HG03108 (cell line): ENCODE measurements at regions not wholly inside any gene's neighbourhood (a gene's known extent, or its start where the extent isn't known, plus 50 kb on each side); places are given as distances from the start of the nearest gene placed in this dataset.

Source experiments
- ATAC-seq: cut with Tn5 transposase; IDR thresholded peaks from one replicate; pipeline ENCODE4 v1.9.1; 2021; ENCODE audit warnings: moderate library complexity; ENCODE audit not compliant: unreplicated experiment

- no peak for ATAC-seq
These were observed 278.2 kb downstream of the IKZF2 start for GRCh38 chr2:212873256-212873655.

GRCh38 chr2:212871597-212871996 lies 279.8 kb downstream of the IKZF2 start:
- no peak for ATAC-seq

- no peak for ATAC-seq
These were observed 287.2 kb downstream of the IKZF2 start for GRCh38 chr2:212864186-212864585.

DNA sequence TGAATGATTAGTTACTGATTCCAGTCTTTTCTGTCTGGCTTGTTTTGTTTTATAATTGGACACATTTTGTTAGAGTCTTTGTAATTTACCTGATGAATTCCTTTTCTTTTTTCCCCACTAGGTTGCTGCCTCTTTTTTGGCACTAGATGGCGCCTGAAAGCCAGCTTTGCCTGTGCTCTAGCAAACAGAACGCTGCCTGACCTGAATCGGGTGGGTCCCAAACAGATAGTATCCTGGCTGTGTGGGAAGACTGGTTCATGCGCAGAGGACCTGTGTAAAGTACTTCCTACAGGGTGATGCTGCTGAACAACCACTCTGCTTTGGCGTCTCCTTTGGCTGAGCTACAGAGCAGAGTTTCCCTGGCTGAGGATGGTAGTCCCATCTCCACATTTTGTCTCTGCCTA lies 288.2 kb downstream of the IKZF2 start:
- ATAC-seq, result no peak

DNA sequence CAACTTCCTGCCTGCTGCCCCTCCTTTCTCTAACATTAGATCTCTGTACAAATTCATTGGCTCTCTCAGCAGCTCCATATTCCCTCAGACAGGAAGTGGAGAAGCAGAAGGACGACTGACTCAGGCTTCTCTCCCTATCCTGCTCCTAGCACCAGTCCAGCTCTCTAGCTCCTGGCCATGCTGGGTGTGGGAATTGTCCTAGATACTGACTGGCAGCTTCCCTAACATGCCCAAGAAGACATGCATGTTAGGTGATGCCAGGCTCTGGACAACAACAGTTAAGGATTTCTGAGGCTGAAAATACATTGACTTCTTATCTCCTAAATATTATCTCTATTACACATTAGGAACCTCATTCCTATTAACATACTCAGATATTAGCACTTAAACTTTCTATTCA lies 292.9 kb downstream of the IKZF2 start:
- no peak for ATAC-seq

DNA sequence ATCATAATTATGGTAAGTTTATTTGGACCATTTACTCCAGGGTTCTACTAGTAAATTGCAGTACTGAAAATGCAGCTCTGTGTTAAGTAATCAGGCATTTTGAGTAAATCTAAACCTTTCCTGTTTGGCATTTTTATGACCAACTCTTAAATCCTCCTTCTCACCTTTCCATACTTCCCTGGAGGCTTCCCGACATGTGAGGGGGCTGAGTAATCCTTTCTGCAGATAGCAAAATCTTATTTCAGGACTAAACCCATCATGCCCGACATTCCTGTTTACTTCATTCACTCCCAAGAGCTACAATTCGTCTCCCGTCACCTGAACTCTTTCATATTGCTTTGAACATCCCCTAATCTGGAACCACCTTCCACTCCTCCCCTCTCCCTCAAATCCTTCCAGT lies 296.6 kb downstream of the IKZF2 start:
- ATAC-seq, result no peak

- ATAC-seq, result no peak
These were observed 297.3 kb downstream of the IKZF2 start for GRCh38 chr2:212854116-212854515.

DNA sequence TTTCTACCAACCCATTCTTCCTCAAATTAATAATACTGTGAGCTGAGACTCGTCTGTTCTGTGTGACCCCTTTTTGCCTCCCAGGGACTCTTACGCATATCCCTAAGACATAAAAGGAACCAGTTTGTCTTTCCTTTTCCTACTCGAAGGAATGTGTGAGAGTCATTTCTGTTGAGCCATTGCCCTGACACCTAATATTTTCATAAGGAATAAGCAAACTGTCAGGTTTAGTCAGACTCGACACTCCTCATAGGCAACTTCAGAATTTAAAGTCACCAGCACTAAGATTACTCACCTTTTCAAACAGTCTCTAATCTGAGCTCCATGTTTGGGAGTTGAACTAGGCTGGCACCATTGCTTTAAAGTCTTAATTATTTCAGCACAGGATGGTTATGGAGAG lies 305.5 kb downstream of the IKZF2 start:
- ATAC-seq, result no peak

DNA sequence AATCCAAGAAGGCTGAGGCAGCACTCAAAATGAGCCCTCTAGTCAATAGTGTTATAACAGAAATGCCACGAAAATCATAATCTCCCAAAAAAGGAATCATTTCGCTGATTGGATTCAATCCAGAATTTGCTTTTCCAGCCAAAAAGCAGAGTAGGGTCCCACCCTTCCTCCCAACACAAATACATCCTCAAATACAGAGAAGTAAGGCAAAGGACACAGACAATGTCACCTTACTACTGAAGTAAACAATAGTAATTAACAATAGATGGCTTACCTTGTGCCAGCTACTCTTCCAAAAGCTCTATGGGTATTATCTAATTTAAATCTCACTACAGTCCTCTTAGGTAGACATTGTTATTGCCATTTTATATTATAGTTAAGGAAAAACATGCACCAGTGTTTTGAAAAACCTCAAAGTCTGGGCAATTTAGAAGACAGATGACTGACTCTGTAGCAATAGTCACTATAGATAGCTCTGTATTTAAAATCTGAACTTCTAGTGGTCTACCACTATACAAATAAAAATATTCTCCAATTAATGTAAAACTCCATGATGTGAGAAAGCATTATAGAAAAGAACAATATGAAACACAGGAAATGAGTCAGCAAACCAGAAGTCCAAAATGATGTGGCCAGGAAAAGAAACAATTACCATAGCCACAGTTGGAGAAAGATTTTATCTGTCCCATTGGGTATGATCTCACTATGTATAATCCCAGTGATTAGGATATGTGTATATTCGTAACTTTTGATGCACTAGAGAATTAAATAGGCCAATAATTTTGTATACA lies 305.0 kb upstream of the ERBB4 start:
- ATAC-seq, result no peak

GRCh38 chr2:212842544-212843185 lies 304.1 kb upstream of the ERBB4 start:
- ATAC-seq, result no peak

DNA sequence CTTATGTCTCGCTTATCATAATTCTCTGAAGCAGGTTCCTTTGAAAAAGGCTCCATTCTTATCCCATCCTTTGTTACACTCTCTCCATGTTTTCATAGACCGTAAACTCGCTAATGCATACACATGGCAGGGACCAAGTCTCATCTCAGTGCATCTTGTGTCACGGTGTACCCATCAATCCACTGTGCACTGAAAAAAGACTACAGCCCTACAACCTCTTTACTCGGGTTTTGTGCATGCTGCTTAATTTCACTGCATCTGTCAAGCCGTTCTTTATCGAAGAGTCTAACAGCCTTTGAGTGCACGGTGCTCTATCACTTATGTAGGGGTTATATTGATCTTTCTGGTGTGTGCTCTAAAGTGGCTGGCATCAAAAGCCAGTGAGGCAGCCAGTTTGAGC lies 302.9 kb upstream of the ERBB4 start:
- no peak for ATAC-seq

- no peak for ATAC-seq
These were observed 293.9 kb upstream of the ERBB4 start for GRCh38 chr2:212832211-212833195.

DNA sequence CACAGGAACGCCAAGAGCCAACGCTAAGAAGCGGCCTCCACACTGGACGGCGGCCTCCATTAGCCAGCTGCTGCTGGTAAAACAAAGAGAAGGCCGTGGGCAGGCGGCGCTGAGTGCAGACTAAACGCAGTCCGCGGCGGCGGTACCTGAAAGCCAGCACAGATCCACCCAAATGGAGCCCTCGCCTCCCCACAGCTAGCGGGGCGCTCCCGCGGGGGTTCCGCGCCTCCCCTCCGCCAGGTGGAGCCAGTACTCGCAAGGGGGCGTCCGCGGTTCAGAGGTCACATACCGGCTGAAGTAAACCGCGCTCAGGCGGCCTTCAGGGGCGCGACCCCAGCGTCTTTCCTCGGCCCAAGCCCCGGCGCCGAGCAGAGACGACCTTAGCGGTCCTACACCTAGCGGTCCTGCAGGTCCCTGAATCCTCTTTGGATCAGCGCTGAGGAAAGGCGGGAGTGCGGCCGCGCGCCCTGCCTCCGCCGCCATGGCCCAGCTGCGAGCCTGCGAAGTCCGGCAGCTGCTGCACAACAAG lies 293.1 kb upstream of the ERBB4 start:
- ATAC-seq, result no peak

DNA sequence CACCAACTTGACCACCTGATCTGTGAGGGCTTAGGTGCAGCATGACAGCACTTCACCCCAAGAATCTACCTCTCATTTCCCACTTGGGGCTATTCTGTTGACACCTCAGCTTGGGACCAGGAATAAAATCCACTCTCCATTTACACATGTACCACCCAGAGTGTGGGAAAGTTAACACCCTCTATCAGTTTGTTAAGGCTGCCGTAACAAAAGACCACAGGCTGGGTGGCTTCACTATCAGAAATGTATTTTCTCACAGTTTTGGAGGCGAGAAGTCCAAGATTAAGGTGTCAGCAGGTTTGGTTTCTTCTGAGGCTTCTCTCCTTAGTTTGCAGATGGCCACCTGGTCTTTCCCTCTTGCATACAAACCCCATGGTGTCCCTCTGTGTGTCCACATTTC lies 277.7 kb upstream of the ERBB4 start:
- no peak for ATAC-seq

DNA sequence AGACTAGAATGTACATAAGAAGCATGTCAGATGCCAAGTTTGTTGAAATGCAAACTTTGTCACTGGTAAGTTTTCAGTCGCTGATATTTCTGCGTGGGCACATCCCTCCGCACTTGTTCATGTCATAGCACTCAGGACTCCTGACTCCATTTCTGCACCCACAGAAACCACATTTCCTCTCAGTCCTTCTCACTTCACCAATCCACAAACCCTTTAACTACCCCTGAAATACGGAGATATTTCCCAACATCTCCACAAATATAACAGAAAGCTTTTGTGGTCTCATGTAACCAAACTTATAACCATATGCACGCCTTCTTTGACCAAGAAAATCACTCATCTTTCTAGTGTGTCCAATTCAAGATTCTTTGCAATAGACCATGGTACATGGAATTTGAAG lies 276.9 kb upstream of the ERBB4 start:
- ATAC-seq, result no peak

GRCh38 chr2:212814941-212815340 lies 276.3 kb upstream of the ERBB4 start:
- no peak for ATAC-seq

GRCh38 chr2:212811921-212812320 lies 273.3 kb upstream of the ERBB4 start:
- ATAC-seq, result no peak

GRCh38 chr2:212811036-212811805 lies 272.6 kb upstream of the ERBB4 start:
- ATAC-seq, result no peak

GRCh38 chr2:212797484-212798205 lies 259.0 kb upstream of the ERBB4 start:
- no peak for ATAC-seq

- ATAC-seq, result no peak
These were observed 255.9 kb upstream of the ERBB4 start for GRCh38 chr2:212794471-212794870.
